RWPE2 (cell line): ENCODE measurements at regions not wholly inside any gene's neighbourhood (a gene's known extent, or its start where the extent isn't known, plus 50 kb on each side); places are given as distances from the start of the nearest gene placed in this dataset.

ENCODE experiments used
- ATAC-seq: fragments of 200-7000 bp; cut with Tn5 transposase; 3 replicates; pipeline ENCODE4 v1.9.1; 2021; ENCODE audit warnings: low read depth
- DNase-seq: peaks from one replicate; pipeline ENCODE4 v3.0.0-alpha.2; 2020; ENCODE audit warnings: low spot score
- H3K27ac ChIP-seq: fragments of 450-650 bp; 2 replicates; pipeline ENCODE4 v1.5.1; 2017; ENCODE audit warnings: mild to moderate bottlenecking; ENCODE audit not compliant: poor library complexity, severe bottlenecking
- H3K27me3 ChIP-seq: fragments of 250-450 bp; sonication (Bioruptor Pico); 2 replicates; pipeline ENCODE4 v1.5.1; 2021; ENCODE audit warnings: mild to moderate bottlenecking, moderate library complexity; ENCODE audit not compliant: insufficient read depth, poor library complexity, severe bottlenecking
- H3K36me3 ChIP-seq: fragments of 250-450 bp; sonication (Bioruptor Pico); 2 replicates; pipeline ENCODE4 v1.5.1; 2020; ENCODE audit warnings: low read depth, mild to moderate bottlenecking, moderate library complexity
- H3K4me1 ChIP-seq: fragments of 250-450 bp; sonication (Bioruptor Pico); 2 replicates; pipeline ENCODE4 v1.5.1; 2021; ENCODE audit warnings: mild to moderate bottlenecking, moderate library complexity; ENCODE audit not compliant: insufficient read depth, poor library complexity, severe bottlenecking
- H3K4me3 ChIP-seq: fragments of 250-450 bp; sonication (Bioruptor Pico); 2 replicates; pipeline ENCODE4 v1.5.1; 2021; ENCODE audit warnings: mild to moderate bottlenecking, moderate library complexity; ENCODE audit not compliant: severe bottlenecking
- H3K9me3 ChIP-seq: fragments of 250-450 bp; sonication (Bioruptor Pico); 2 replicates; pipeline ENCODE4 v1.5.1; 2021; ENCODE audit warnings: mild to moderate bottlenecking, moderate library complexity; ENCODE audit not compliant: severe bottlenecking
- CTCF ChIP-seq: fragments of 450-650 bp; IDR thresholded peaks from one replicate; pipeline ENCODE4 v1.5.1; 2017; ENCODE audit warnings: mild to moderate bottlenecking, moderate library complexity; ENCODE audit not compliant: poor library complexity, severe bottlenecking

DNA sequence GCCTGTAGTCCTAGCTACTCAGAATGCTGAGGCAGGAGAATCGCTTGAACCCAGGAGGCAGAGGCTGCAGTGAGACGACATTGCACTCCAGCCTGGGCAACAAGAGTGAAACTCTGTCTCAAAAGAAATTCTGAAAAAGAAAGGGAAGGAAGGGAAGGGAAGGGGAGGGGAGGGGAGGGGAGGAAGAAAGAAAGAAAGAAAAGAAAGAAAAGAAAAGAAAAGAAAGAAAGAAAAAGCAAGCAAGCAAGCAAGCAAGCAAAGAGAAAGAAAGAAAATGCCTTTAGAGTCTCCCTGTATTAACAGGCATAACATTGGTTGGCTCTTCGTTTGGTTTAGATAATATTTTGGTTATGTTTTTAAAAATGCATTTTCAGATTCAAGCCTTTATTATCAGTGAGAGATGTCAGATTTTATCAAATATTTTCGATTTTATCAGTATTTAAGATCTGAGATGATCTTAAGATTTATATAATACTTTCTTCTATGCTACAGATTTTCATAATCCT lies 281.1 kb downstream of the NPIPA8 start:
- peaks cover 16% of the 10 kb centered on the region for H3K27me3 ChIP-seq
- H3K36me3 ChIP-seq, result no peaks in the 10 kb centered on the region
- H3K4me1 ChIP-seq, result no peaks in the 10 kb centered on the region
- no peak for ATAC-seq
- H3K4me3 ChIP-seq, result no peak overlapping the region
- no peaks in the 10 kb centered on the region for H3K9me3 ChIP-seq
- DNase-seq, result no peak
- no peak for TF ChIP-seq CTCF
- H3K27ac ChIP-seq, result no peak overlapping the region

DNA sequence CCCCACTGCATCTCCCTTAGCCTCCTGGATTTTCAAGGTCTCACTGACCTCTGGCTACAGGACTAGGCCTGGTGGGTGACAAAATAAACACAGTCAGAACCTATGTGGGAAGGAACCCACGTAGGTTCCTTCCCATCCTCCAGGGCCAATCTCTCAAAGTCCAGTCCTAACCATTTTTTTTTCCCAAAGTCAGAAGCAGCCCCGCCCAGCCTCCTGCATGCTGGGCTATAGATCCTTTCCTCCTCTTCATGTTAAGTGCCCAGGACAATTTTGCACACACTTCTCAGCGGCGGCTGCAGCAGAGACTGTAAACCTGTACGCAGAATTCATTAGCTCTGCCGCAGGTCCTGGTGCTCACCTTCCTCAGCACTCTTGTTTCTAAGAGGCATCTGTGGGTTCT lies 285.8 kb downstream of the NPIPA8 start:
- Histone ChIP-seq H3K36me3 (no peaks in the 10 kb centered on the region), H3K27ac (no peak overlapping the region), H3K9me3 (no peaks in the 10 kb centered on the region), H3K4me3 (no peak overlapping the region), H3K27me3 (peaks cover 11% of the 10 kb centered on the region), H3K4me1 (no peaks in the 10 kb centered on the region)
- DNase-seq, result no peak
- no peak for TF ChIP-seq CTCF
- ATAC-seq, result no peak

DNA sequence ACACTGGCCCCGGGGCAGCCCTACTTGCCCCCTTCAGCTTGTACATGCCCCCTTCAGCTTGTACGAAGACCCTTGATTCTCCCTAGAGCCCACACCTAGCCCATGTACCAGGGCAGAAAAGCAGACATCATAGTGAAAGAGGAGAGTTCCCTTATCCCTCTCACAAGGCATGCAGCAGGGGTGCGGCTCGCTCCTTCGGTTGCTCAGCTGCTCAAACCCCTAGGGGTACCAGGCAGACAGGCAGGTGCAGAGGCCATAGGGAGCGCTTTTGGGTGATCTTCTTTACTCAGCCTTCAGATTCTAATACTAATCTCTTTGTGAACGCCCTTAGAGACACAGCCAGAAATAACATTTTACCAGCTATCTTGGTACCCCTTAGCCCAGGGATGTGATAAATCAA lies 286.3 kb downstream of the NPIPA8 start:
- DNase-seq, result no peak
- peaks cover 12% of the 10 kb centered on the region for H3K27me3 ChIP-seq
- no peak overlapping the region for H3K4me3 ChIP-seq
- ATAC-seq, result no peak
- no peak overlapping the region for H3K27ac ChIP-seq
- no peaks in the 10 kb centered on the region for H3K9me3 ChIP-seq
- H3K36me3 ChIP-seq, result no peaks in the 10 kb centered on the region
- no peaks in the 10 kb centered on the region for H3K4me1 ChIP-seq
- no peak for TF ChIP-seq CTCF

DNA sequence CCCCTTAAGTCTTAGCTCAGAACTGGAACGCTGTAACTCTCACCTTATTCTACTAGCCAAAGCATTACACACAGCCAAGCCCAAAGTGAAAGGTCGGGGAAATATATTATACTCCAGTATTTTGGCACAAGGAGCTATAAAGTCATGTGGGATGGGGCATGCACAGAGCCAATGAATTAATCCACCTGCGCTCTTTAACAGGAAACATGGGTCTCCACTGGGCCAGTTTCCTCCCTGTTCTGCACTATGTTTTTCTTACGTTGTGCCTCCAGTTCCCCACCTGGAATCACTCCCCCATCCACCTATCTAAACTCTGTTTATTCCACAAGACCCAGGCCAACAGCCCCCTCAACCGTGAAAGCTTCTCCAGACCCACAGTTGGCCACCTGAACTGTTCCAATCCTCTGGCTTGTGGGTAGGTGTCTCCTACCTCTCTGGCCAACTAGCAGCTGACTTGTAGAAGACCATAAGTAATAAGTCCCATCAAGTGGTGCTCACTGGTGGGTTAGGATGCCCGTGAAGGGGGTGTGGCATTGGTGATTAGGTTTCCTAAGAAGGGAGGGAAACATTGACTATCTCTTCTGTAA lies 286.9 kb downstream of the NPIPA8 start:
- H3K27me3 ChIP-seq, result peaks cover 10% of the 10 kb centered on the region
- ATAC-seq, result no peak
- DNase-seq, result no peak

More for the DNA sequence above, 286.9 kb downstream of the NPIPA8 start:
- Histone ChIP-seq H3K4me1 (no peaks in the 10 kb centered on the region), H3K4me3 (no peak overlapping the region), H3K9me3 (no peaks in the 10 kb centered on the region), H3K27ac (no peak overlapping the region), H3K36me3 (no peaks in the 10 kb centered on the region)
- TF ChIP-seq CTCF, result no peak
